ENCODE measurements at regions not wholly inside any gene's neighbourhood (a gene's known extent, or its start where the extent isn't known, plus 50 kb on each side); places are given as distances from the start of the nearest gene placed in this dataset.
"Not testable (repeated sequence)": the region's sequence is repeated elsewhere in the genome, so short reads cannot be mapped to it uniquely, and the experiment has no call there.

DNA sequence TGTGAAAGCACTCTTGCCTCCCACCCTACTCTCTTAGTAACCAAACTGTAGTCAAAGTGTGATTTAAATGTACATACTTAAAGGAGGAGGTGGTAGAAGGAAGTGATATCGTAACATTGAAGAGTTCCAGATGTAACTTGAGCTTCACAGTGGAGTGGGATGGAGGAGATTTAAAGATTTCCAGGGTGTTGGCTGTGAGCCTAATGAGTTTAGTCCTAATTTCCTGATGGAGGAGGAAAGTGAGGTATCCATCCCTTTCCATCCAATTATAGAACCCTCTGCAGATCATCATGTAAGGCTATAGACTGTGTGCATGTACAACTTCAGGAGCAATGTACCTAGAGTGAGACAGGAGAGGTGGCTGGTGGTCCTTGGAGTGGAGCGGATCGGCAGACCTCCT, 1163.9 kb upstream of the SEMA6A start:
- no peak for DNase-seq (ENCODE audit: low spot score)
- in situ Hi-C loops (cut with MboI; ENCODE audit: low sequenced_read_pairs, unreplicated experiment): no loop called here
- TF ChIP-seq, protein P1, sequence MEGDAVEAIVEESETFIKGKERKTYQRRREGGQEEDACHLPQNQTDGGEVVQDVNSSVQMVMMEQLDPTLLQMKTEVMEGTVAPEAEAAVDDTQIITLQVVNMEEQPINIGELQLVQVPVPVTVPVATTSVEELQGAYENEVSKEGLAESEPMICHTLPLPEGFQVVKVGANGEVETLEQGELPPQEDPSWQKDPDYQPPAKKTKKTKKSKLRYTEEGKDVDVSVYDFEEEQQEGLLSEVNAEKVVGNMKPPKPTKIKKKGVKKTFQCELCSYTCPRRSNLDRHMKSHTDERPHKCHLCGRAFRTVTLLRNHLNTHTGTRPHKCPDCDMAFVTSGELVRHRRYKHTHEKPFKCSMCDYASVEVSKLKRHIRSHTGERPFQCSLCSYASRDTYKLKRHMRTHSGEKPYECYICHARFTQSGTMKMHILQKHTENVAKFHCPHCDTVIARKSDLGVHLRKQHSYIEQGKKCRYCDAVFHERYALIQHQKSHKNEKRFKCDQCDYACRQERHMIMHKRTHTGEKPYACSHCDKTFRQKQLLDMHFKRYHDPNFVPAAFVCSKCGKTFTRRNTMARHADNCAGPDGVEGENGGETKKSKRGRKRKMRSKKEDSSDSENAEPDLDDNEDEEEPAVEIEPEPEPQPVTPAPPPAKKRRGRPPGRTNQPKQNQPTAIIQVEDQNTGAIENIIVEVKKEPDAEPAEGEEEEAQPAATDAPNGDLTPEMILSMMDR (IDR thresholded peaks at IDR 0.05; ENCODE audit: borderline replicate concordance, control extremely low read depth, extremely low read depth, insufficient read depth, missing control alignments): no peak

DNA sequence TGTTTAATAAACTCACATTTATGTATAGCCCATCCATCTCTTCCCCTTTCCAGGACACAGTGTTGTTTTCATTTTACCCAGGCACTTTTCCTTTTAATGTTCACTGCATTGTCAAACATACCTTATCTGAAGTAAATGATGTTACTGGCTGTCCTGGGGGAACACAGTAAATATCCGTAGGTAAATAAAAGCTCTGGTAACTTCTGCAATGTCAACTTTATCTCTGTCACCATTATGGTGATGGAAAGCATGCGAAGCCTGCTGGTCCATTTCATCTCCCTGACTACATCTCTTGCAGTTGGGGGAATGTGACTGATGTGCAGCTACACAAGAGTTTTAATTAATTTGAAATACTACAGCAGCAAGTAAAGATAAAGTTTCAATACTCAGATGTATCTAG, 1162.1 kb upstream of the SEMA6A start:
- TF ChIP-seq, protein P1 (IDR thresholded peaks at IDR 0.05; ENCODE audit: borderline replicate concordance, control extremely low read depth, extremely low read depth, insufficient read depth, missing control alignments): no peak
- in situ Hi-C loops (cut with MboI; ENCODE audit: low sequenced_read_pairs, unreplicated experiment): no loop called here

DNA sequence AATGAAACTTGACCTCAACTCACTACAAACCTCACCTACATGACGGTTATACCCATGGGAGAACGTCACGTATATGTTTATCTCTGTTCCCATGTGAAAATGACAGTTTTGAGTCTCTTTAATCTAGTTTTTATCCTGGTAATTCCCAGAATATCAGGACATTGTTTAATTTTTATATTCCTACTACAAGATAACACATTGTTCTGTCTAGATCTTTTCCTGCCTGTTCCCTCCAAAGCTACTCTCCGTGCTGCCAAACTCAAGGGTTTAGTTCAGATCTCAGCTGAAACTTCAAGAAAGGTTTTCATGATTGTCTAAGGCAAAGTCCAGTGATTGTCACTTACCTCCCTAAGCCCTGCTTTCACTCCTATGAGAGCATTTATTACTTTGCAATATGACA, 1159.4 kb upstream of the SEMA6A start:
- TF ChIP-seq, protein P1 (IDR thresholded peaks at IDR 0.05; ENCODE audit: borderline replicate concordance, control extremely low read depth, extremely low read depth, insufficient read depth, missing control alignments): no peak
- DNase-seq (ENCODE audit: low spot score): no peak
- in situ Hi-C loops (cut with MboI; ENCODE audit: low sequenced_read_pairs, unreplicated experiment): no loop called here

More for the DNA sequence above, 1162.1 kb upstream of the SEMA6A start:
- no peak for DNase-seq (ENCODE audit: low spot score)

DNA sequence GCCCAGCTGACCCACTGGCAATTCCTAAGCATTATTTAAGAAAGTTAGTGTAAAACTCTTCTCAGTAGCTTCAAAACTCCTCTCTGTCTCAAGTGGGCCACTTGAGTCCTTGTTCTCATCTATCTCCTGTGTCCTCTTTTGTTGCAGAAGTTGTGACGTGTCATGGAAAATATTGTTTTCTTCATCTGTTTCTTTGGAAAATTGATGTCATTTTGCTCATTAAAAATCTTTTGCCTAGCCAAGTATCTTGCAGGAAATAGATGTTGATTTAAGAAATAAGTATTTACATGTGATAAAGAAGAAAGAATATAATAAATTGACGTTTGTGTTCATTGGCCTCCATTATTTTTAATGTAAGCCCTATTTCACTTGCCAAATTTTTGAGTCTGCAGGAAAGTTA, 1158.4 kb upstream of the SEMA6A start:
- TF ChIP-seq, protein P1 (IDR thresholded peaks at IDR 0.05; ENCODE audit: borderline replicate concordance, control extremely low read depth, extremely low read depth, insufficient read depth, missing control alignments): no peak
- in situ Hi-C loops (cut with MboI; ENCODE audit: low sequenced_read_pairs, unreplicated experiment): no loop called here
- DNase-seq (ENCODE audit: low spot score): no peak

DNA sequence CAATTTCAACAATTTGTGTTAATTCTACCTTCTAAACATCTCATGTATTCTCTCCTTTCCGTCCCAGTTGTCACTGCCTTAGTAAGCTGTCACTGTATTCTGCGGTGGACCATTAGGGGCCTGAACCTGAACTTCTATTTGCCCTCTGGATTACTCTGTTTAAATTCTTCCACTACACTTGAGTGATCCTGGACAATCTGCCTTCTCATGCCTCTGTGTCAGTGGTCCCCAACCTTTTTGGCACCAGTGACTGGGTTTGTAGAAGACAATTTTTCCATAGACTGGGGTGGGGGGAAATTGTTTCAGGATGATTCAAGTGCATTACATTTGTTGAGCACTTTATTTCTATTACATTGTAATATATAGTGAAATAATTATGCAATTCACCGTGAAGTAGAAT, 1157.6 kb upstream of the SEMA6A start:
- in situ Hi-C loops (cut with MboI; ENCODE audit: low sequenced_read_pairs, unreplicated experiment): no loop called here
- TF ChIP-seq, protein P1 (IDR thresholded peaks at IDR 0.05; ENCODE audit: borderline replicate concordance, control extremely low read depth, extremely low read depth, insufficient read depth, missing control alignments): no peak

DNA sequence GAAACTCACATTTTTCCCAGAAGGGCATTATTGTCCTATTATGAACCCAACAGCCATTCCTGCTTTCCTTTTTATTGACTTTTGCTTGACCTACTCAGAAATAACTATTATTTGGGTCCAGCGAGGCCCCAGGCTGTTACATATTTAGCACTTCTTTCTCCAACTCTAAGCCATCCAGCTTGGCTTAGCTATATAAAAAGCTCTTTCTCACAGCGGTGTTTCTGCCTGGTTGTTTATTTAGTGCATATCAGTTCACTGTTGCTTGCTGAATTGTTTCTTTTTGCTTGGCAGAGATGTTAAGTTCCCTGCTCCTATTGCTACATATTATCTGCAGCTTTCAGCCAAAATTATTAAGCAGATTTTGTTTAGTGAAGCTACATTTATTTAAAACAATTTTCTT, 1156.8 kb upstream of the SEMA6A start:
- in situ Hi-C loops (cut with MboI; ENCODE audit: low sequenced_read_pairs, unreplicated experiment): no loop called here
- DNase-seq (ENCODE audit: low spot score): no peak
- TF ChIP-seq, protein P1 (IDR thresholded peaks at IDR 0.05; ENCODE audit: borderline replicate concordance, control extremely low read depth, extremely low read depth, insufficient read depth, missing control alignments): no peak

More for the DNA sequence above, 1157.6 kb upstream of the SEMA6A start:
- DNase-seq (ENCODE audit: low spot score): no peak

DNA sequence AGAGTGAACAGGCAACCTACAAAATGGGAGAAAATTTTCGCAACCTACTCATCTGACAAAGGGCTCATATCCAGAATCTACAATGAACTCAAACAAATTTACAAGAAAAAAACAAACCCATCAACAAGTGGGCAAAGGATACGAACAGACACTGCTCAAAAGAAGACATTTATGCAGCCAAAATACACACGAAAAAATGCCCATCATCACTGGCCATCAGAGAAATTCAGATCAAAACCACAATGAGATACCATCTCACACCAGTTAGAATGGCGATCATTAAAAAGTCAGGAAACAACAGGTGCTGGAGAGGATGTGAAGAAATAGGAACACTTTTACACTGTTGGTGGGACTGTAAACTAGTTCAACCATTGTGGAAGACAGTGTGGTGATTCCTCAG, 1146.2 kb upstream of the SEMA6A start:
- DNase-seq (ENCODE audit: low spot score); in situ Hi-C loops (cut with MboI; ENCODE audit: low sequenced_read_pairs, unreplicated experiment): not testable (repeated sequence)
